D721Med (cell line): ENCODE measurements at regions not wholly inside any gene's neighbourhood (a gene's known extent, or its start where the extent isn't known, plus 50 kb on each side); places are given as distances from the start of the nearest gene placed in this dataset.

Source experiments
- DNase-seq: peaks from one replicate; pipeline ENCODE4 v3.0.0; 2011; ENCODE audit warnings: low spot score; ENCODE audit not compliant: insufficient read length
- FAIRE-seq: peaks from 2 replicates; lab custom pipeline; 2011; peaks lifted over from hg19 to GRCh38; lab: Jason Lieb, UNC
- CTCF ChIP-seq: IDR thresholded peaks from 2 replicates; pipeline ENCODE4 v1.5.1; 2012; ENCODE audit warnings: mild to moderate bottlenecking, control low read depth; ENCODE audit not compliant: insufficient read depth; ENCODE audit errors: missing control alignments

GRCh38 chr9:134502809-134503211 lies 138.8 kb upstream of the COL5A1 start:
- FAIRE-seq (no peak), DNase-seq (no peak)
- TF ChIP-seq CTCF: no peak

DNA sequence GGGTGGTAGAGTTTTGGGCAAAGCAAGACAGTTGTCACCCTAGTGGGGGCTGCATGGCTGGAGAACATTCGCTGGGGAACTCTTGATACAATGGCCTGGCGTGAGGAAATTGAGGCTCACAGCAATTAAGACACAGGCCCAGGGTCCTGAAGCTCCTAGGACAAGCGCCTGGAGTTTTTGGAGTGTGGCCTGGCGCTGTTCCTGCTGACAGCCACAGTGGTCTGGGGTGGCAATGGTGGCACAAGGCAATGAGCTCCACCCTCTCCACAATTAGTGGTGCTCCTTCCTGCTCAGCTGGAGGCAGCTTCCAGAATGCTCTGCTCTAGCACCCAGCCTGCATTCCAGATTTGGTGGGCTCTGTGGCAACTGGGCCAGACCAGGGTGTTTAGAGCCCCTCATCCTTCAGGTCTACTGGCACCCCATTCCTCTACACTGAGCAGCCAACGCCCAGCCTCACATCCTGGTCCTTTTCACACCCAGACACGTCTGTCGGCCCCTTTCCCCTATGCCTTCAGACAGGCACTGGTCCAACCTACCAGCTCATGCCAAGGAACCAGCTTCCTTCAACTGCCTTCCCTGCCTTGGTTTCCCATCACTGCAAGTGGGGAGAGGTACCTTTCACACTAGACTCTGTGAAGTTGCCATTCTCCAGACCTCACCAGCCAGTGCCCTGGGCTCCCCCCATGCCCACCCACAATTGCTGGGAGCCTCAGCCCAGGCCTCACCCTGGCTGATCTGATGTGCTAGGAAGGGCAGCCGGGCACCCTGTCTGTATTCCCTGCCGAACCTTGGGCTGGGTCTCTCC lies 138.1 kb upstream of the COL5A1 start:
- FAIRE-seq (no peak), DNase-seq (no peak)
- TF ChIP-seq CTCF: no peak

DNA sequence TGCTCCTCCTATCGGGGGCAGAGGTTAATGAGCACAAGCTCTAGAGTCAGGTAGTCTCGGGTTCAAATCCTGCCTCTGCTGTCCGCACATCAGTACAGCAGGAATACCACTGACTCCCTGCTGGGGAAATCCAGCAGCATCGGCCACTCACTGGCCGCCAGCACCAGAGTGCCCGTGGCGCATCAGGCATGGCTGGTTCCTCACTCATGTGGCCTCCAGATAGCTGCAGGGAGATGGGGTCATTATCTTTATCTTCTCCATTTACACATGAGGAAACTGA lies 137.6 kb upstream of the COL5A1 start:
- FAIRE-seq (no peak), DNase-seq (no peak)
- TF ChIP-seq CTCF: no peak

DNA sequence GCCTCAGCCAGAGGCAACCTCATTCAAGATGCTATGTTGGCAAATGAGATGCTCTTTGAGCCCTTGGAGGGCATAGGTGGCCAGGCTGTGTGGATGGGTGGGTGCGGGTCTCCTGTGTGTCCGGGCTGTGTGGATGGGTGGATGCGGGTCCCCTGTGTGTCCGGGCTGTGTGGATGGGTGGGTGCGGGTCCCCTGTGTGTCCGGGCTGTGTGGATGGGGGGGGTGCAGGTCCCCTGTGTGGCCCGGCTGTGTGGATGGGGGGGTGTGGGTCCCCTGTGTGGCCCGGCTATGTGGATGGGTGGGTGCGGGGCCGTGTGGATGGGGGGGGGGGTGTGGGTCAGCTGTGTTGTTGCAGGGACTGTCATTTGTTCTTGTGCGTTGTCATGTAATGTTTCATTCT lies 136.6 kb upstream of the COL5A1 start:
- DNase-seq: no peak
- FAIRE-seq: no peak
- TF ChIP-seq CTCF: no peak

DNA sequence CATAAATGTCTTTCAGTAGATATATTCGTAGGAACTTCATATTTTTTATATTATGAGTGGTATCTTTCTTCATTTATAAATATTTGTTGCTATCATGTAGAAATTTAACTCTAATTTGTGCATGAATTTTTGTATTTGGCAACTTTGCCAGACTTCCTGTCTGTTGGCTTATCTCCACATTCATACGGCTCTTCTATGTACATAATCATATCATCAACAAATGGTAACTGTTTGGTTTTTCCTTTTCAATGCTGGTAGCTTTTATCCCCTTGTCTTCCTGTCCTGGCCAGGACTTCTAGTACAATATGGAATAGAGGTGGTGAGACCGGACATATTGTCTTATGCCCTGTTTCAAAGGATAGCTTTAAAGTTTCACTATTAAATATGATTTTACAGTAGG lies 132.3 kb upstream of the COL5A1 start:
- no peak for TF ChIP-seq CTCF
- FAIRE-seq (no peak), DNase-seq (no peak)

- DNase-seq (no peak), FAIRE-seq (no peak)
- TF ChIP-seq CTCF: no peak
Observed at GRCh38 chr9:134509817-134510216, 131.8 kb upstream of the COL5A1 start.

- FAIRE-seq (no peak), DNase-seq (no peak)
- TF ChIP-seq CTCF: no peak
Observed at GRCh38 chr9:134514503-134514902, 127.1 kb upstream of the COL5A1 start.
